Osteoblast (primary cell): ENCODE measurements at regions not wholly inside any gene's neighbourhood (a gene's known extent, or its start where the extent isn't known, plus 50 kb on each side); places are given as distances from the start of the nearest gene placed in this dataset.

Source experiments
- DNase-seq: peaks from one replicate; pipeline ENCODE4 v3.0.0; 2011; ENCODE audit warnings: low spot score, mixed read lengths; ENCODE audit not compliant: insufficient read length; ENCODE audit errors: missing footprints
- H2AFZ ChIP-seq: 2 replicates; pipeline ENCODE4 v1.6.0; 2011; ENCODE audit warnings: mild to moderate bottlenecking, low read length
- H3K27ac ChIP-seq: 2 replicates; pipeline ENCODE4 v1.5.1; 2011; ENCODE audit warnings: mild to moderate bottlenecking, low read depth, low read length, moderate library complexity
- H3K27me3 ChIP-seq: 2 replicates; pipeline ENCODE4 v1.6.0; 2012; ENCODE audit warnings: mild to moderate bottlenecking, control low read depth, inconsistent platforms, low read length, moderate library complexity; ENCODE audit not compliant: insufficient read depth
- H3K36me3 ChIP-seq: 2 replicates; pipeline ENCODE4 v1.5.1; 2011; ENCODE audit warnings: mild to moderate bottlenecking, low read length, control low read depth, moderate library complexity; ENCODE audit not compliant: insufficient read depth
- H3K4me1 ChIP-seq: 2 replicates; pipeline ENCODE4 v1.5.1; 2011; ENCODE audit warnings: mild to moderate bottlenecking, low read length, control low read depth, moderate library complexity; ENCODE audit not compliant: insufficient read depth
- H3K4me2 ChIP-seq: 2 replicates; pipeline ENCODE4 v1.6.0; 2011; ENCODE audit warnings: mild to moderate bottlenecking, low read length; ENCODE audit not compliant: insufficient read depth
- H3K4me3 ChIP-seq: fragments of 200-600 bp; sonication (generic); 3 replicates; pipeline ENCODE4 v1.5.1; 2012; ENCODE audit warnings: mild to moderate bottlenecking, low read length, inconsistent platforms; ENCODE audit not compliant: insufficient read depth
- H3K79me2 ChIP-seq: 2 replicates; pipeline ENCODE4 v1.6.0; 2012; ENCODE audit warnings: mild to moderate bottlenecking, low read length, control low read depth, inconsistent platforms; ENCODE audit not compliant: insufficient read depth
- H3K9me3 ChIP-seq: 2 replicates; pipeline ENCODE4 v1.5.1; 2011; ENCODE audit warnings: low read depth, low read length, control low read depth
- H4K20me1 ChIP-seq: 2 replicates; pipeline ENCODE4 v1.6.0; 2012; ENCODE audit warnings: mild to moderate bottlenecking, low read length, control low read depth; ENCODE audit not compliant: insufficient read depth
- TF ChIP-seq, protein P1 (sequence below): IDR thresholded peaks from 2 replicates; pipeline ENCODE4 v1.5.1; 2011; ENCODE audit warnings: mild to moderate bottlenecking, low read depth, low read length, moderate library complexity; ENCODE audit errors: extremely low read depth

DNA sequence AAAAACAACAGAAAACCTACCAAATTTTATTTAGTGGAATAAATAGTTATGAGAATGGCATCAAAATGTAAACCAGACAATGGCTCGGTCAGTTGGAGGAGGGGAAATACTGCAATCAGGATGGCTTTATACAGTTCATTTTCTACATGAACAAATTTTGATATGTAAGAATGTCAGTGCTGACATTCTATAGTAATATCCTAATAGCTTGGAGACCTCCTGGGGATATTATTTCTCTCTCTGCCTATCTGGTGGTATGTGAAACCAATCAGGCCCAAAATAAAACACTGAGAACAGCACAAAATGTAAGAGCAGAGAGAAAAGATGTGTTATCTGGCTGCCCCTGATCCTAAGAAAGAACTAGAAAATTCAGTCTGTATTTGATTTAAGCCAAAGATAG lies 327.7 kb downstream of the UBE3D start:
- H3K79me2 ChIP-seq, result no peaks in the 10 kb centered on the region
- H3K27me3 ChIP-seq, result peaks cover 15% of the 10 kb centered on the region
- no peak for DNase-seq
- no peak overlapping the region for H3K27ac ChIP-seq
- H4K20me1 ChIP-seq, result no peaks in the 10 kb centered on the region
- TF ChIP-seq, protein P1, sequence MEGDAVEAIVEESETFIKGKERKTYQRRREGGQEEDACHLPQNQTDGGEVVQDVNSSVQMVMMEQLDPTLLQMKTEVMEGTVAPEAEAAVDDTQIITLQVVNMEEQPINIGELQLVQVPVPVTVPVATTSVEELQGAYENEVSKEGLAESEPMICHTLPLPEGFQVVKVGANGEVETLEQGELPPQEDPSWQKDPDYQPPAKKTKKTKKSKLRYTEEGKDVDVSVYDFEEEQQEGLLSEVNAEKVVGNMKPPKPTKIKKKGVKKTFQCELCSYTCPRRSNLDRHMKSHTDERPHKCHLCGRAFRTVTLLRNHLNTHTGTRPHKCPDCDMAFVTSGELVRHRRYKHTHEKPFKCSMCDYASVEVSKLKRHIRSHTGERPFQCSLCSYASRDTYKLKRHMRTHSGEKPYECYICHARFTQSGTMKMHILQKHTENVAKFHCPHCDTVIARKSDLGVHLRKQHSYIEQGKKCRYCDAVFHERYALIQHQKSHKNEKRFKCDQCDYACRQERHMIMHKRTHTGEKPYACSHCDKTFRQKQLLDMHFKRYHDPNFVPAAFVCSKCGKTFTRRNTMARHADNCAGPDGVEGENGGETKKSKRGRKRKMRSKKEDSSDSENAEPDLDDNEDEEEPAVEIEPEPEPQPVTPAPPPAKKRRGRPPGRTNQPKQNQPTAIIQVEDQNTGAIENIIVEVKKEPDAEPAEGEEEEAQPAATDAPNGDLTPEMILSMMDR, result no peak
- H3K4me2 ChIP-seq, result no peak overlapping the region
- H2AFZ ChIP-seq, result no peak overlapping the region
- no peaks in the 10 kb centered on the region for H3K9me3 ChIP-seq
- H3K4me3 ChIP-seq, result no peak overlapping the region
- no peaks in the 10 kb centered on the region for H3K4me1 ChIP-seq
- H3K36me3 ChIP-seq, result no peaks in the 10 kb centered on the region

DNA sequence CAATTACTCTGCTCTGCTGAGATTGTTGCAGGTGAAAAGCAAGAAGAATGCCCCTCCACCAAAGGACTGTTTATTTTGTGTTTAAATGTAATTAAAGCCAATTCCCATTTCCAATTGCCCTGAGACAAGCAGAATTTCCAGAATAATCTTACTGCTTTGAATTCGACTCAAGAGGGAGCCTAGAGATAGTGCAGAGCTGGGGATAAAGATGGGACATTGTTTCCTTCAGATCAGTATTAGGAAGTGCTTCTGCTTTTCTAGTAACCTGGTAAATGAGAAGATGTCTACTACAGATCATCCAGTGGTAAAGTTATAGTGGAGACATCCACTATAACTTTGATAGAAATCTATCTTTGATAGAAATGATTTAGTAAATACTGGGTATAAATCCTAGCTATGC lies 326.9 kb downstream of the UBE3D start:
- Histone ChIP-seq H3K4me2 (no peak overlapping the region), H3K27ac (no peak overlapping the region), H2AFZ (no peak overlapping the region), H3K9me3 (no peaks in the 10 kb centered on the region), H3K27me3 (peaks cover 15% of the 10 kb centered on the region), H3K4me3 (no peak overlapping the region), H3K4me1 (no peaks in the 10 kb centered on the region), H3K36me3 (no peaks in the 10 kb centered on the region), H3K79me2 (no peaks in the 10 kb centered on the region), H4K20me1 (no peaks in the 10 kb centered on the region)
- TF ChIP-seq, protein P1, result no peak
- DNase-seq, result no peak

DNA sequence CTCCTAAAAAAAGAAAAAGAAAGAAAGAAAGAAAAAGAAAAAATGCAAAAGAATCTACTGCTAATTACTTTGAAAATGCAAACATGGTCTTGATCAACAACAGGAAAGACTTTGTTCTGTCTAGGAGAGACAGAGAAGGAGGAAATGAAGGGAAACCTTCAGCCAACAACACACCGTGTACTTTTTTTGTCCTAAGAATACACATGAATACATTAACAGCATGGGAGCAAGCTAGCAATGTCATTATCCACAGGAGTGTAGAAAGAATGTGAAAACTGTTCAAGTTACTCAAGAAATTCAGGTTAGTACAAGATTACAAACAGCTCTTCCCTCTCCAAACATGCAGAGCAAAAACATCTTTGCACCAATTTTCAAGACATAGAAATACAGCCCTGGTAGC lies 326.3 kb downstream of the UBE3D start:
- no peaks in the 10 kb centered on the region for H4K20me1 ChIP-seq
- H2AFZ ChIP-seq, result no peak overlapping the region
- H3K4me1 ChIP-seq, result no peaks in the 10 kb centered on the region
- TF ChIP-seq, protein P1, result no peak
- H3K9me3 ChIP-seq, result no peaks in the 10 kb centered on the region
- H3K4me3 ChIP-seq, result no peak overlapping the region
- H3K79me2 ChIP-seq, result no peaks in the 10 kb centered on the region
- DNase-seq, result no peak
- H3K36me3 ChIP-seq, result no peaks in the 10 kb centered on the region
- no peak overlapping the region for H3K27ac ChIP-seq
- H3K4me2 ChIP-seq, result no peak overlapping the region
- peaks cover 15% of the 10 kb centered on the region for H3K27me3 ChIP-seq

DNA sequence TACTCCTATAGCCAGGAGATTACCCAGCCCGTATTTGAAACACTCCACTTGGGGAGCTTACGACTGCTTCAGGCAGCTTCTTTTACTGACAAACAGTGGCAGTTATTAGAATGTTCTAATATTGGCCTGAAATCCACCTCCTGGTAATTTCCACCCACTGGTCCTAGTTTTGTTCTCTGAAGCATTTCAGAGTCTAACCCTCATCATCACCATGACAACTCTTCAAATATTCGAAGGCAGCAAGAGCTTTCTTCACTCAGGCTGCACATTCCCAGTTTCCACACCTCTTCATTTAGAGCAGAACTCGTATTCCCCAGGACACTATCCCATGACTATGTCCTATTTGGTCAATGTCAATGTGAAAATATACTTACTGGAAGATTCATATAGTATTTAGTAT lies 325.6 kb downstream of the UBE3D start:
- TF ChIP-seq, protein P1, result no peak
- Histone ChIP-seq H3K4me2 (no peak overlapping the region), H4K20me1 (no peaks in the 10 kb centered on the region), H3K4me3 (no peak overlapping the region), H2AFZ (no peak overlapping the region), H3K27me3 (peaks cover 19% of the 10 kb centered on the region), H3K36me3 (no peaks in the 10 kb centered on the region), H3K27ac (no peak overlapping the region), H3K79me2 (no peaks in the 10 kb centered on the region), H3K9me3 (no peaks in the 10 kb centered on the region), H3K4me1 (no peaks in the 10 kb centered on the region)
- no peak for DNase-seq
